Activated T-cell treated with anti-CD3 and anti-CD28 coated beads, Interleukin-2, amount 50 U/mL, for 1 hour (primary cell): ENCODE measurements at regions not wholly inside any gene's neighbourhood (a gene's known extent, or its start where the extent isn't known, plus 50 kb on each side); places are given as distances from the start of the nearest gene placed in this dataset.
"Not testable (repeated sequence)": the region's sequence is repeated elsewhere in the genome, so short reads cannot be mapped to it uniquely, and the experiment has no call there.

Source experiments
- DNase-seq: peaks from one replicate; pipeline ENCODE4 v3.0.0-alpha.2; 2020

DNA sequence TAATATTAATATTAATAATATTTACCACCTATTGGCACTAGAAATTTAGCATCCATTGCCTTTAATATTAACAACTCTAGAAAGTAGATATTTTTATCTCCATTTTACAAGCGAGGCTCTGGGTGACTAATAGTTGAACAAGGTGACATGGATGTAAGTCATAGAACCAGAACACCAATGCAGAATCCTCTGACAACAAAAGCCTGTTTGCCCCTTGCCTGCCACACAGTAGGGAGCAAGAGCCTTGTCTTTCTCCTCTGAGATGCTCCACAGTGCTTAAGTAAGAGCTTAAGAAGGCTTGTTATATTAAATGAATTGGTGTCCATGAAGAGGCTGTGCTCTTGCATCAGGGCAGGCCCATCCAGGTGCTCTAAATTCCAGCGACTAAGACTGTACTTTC, 51.2 kb upstream of the LBX1 start:
- no peak for DNase-seq

DNA sequence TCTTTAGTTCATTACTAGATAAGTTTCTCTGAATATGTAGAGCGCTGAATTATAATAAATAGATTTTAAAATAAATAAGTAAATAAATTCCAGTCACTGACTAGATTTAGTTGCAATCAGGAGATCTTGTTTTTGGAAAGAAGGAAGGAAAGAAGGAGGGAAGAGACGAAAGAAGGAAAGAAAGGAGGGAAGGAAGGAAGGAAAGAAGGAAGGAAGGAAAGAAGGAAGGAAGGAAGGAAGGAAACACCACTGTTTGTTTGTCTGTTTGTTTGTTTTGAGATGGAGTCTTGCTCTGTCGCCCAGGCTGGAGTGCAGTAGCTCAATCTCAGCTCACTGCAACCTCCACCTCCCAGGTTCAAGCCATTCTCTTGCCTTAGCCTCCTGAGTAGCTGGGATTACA, 51.7 kb upstream of the LBX1 start:
- not testable (repeated sequence) for DNase-seq

DNA sequence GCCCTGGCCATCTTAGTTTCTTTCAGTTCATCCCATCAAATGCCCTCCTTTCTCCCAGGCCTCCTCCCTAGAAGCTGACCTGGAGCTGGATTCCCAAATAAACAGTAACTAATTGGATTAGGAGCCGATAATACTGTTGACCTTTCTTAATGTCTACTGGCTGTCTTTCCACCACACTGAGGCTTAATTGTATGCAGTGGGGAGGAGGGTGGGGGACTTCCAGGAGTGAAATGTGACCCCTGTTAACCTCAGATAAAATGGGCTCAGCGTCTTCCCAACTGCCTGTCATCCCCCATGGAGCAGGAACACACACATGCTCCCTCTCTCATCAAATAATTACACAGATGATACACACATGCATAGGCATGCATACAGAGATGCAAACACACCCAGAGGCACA, 53.7 kb upstream of the LBX1 start:
- no peak for DNase-seq

DNA sequence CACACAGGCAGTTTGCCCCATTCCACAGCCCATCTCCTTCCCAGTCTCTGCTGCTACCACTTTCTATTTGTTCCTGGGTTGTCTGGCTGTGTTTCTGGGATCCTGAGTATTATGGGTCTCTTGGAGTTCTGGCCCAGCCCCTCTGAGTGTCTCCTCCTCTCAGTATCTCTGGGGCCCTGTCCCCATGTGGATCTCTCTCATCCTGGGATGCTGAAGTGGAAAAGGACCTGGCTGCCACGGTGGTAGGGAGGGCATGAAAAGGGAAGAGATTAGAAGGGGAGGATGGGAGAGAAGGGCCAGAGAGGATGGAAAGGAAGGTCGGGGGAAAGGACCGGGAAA, 54.5 kb upstream of the LBX1 start:
- no peak for DNase-seq

DNA sequence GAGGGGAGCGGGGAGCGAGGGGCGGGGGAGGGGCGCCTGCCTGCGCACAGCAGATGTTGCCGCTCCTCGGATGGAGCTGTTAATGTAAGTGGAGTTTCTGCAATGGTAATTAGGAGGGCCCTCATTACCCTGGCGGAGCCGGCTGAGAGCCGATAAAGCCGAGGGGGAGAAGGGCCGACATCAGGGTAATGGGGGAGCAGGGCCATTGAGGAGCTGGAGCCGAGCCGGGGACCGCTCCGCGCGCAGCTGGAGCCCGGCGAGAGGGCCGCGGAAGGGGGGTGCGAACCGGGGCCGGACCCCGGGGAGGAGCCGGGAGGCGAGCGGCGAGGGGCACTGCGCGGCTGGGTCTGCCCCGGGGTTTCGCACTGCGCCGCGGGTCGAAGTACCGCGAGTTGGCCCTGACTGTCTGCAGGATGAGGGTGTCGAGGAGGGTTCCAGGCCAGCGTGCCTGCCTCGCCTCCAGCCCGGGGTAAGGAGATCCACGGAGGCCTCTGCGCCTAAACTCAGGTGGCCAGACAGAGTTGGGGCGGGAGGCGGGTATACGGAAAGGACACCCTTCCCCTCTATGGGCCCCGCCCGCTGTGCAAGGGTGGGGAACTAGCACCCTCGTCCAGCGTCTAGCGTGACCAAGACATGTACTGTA, 55.0 kb upstream of the LBX1 start:
- DNase-seq, result no peak

DNA sequence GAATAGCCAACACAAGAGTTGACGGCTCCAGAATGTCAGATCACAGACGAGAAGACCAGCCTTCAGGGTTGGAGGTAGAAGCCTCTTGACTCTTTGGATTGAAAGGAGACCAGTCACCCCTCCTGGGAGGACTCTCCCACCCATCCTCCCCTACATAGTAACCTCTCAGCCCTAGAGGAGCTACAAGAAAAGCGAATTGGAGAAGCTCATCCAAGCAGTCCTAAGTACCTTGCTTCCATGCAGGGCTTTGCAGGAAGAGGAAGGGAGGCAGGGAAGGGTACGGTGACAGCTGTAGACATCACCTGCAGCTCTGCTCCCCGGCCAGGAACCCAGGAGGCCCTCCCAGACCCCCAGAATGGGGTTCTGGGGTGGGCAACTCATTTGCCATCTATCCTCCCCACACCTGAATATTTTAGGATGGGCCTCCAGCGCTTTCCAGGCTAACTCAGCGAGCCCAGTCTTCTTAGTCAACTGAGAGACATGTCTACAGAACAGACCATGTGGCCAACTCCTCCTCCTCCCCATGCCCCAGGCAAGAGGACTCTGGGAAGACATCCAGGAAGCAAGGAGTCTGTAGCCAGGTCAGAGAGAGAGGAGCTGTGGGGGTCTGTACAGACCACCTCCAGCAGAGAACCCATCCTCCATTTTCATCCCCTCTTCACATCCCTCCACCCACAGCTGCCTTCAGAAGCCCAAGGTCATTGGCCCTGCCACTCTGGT, 55.6 kb upstream of the LBX1 start:
- DNase-seq, result no peak

DNA sequence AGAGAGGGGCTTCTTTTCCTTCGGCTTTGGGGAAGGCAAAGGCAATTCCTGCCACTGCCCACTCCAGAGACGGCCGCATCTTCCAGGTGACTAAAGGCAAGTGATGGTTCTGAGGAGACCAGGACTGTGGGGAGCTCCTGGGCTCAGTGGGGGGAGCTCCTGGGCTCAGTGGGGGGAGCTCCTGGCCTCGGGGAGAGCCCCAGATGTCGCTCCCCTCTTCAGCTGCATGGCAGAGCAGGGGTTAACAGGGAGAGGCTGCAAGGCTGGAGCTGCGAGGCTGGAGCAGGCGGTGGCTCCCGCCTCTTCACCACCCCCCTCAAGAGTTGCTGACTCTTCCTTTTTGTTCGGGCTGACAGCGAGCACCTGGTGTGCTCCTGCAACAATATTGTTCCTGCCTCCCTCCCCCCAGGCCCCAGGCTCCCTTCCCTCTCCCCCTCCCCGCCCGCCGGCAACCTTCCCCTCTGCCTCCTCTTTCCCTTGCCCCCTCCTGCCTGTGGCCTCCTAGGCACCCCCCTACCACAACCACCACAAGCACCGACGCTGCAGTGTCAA, 56.3 kb upstream of the LBX1 start:
- DNase-seq, result no peak

DNA sequence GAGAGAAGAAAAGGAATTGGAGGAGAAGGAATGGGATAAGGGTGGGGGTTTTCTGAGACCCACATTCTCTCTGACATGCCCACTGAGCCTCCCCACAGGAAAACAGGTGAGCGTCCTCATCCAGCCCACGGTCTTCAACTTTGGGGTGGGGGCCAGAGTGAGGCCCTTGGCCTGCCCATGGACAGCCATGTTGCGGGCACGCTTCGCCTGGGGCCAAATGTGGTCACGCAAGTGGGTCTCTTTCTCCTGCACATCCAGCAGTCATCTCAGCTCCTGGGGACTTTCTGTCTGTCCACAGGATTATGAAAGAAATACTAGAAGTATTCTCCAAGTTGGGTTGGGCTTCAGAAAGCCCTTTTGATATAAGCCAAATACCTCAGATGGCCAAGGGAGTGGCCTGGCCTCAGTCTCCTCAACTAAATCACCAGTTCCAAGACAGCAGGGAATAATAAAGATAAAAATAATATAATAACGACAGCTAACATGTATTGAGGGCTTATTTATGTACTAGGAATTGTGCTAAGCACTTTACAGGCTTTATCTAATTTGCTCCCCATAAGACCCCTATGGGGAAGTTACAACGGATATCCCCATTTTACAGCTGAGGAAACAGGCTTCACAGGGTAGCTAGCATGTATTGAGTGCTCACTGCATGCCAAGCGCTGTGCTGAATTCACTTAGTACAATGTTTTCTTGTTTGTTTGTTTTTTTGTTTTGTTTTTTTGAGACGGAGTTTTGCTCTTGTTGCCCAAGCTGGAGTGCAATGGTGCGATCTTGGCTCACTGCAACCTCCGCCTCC, 57.2 kb upstream of the LBX1 start:
- DNase-seq, result no peak

DNA sequence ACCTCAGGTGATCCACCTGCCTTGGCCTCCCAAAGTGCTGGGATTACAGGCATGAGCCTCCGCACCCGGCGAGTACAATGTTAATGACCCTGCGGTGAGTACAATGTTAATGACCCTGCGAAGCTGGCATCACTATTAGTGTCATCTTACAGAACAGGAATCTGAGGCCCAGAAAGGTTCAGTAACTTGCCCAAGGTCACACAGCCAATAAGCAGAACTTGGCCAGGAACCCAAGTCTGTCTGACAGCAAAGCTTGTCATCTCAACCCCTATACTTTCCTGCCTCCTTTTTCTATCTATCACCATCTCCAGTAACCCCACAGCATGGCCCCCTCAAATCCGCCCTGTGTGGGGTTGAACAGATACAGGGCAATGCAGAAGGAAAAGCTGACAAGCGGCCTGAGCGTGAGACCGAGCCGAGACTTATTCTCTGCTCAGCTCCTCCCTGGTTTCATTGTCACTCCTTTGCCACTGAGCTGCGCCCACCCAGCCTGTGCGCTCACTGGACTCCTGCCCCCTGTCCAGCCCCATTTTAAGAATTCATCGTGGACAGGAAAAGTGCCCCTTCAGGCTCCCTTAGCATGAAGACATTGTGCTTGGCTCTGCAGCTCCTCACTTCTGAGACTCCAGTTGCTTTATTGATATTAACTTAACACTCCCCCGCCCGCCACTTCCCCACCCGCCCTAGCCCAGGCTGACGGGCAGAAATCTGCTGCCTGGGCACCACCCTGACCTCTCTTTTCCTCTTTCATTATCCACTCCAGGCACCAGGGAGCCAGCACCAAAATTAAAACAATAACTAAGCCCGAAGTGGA, 58.1 kb upstream of the LBX1 start:
- DNase-seq, result no peak

DNA sequence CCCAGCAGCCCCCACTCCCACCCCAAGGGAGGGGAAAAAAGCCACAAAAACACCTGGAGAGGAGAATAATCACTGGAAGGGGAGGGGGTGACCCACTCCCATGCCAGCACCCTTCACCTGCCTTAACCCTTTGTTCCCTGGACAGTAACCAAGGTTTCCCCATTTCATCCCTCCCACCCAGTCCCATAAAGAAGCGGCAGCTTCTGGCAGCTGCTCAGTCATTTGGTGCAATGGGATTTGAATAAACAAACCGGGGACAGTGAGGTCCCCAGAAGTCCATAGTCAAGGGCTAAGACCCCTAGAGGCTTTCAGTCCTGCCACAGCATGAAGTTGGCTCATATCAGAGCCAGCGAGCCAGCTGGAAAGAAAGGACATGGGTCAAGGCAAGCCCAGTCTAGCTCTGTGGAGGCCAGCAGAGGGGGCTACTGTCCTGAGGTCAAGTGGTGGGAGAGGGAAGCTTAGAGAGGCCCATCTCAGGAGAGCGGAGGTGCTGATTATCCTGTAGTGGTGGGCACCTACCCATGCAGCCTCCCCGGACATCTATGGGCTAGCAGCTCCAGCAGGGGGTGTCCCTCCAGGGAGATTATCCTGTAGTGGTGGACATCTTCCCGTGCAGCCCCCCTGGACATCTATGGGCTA, 58.9 kb upstream of the LBX1 start:
- DNase-seq, result no peak

DNA sequence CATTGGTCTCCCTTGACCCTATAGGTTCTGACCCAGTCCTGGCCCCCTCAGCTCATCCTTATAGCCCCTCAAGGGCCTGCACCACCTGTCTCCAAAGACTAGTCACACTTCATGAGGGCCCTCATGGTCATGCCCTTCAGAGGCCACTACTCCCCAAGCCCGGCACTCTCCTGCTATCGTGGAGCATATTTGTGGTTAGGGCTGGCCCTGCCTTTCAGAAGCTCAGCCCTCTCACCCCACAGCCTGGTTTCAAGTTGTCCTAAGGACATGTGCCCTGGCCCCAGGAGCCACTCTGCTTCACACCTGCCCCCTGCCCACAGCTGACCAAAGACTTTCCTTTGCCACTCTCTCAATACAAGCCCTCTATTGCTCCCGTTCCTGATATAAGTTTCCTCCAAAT, 60.3 kb upstream of the LBX1 start:
- no peak for DNase-seq

DNA sequence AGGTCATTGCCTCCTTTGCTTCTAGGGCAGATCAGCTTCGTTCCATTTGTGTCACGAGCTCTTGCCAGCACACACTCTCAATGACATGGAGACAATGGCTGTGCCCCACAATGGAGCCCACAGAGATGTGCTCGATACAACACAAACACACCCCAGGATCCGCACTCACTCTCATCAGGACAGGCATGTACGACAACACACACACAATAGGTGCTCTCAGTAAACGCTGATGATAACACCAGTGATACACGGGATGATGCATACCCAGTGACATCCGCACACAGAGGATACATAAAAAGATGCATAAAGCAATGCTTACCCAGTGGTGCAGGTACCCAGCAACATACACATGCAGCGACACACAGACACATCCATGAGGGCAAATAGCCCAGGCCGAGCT, 61.2 kb upstream of the LBX1 start:
- no peak for DNase-seq

DNA sequence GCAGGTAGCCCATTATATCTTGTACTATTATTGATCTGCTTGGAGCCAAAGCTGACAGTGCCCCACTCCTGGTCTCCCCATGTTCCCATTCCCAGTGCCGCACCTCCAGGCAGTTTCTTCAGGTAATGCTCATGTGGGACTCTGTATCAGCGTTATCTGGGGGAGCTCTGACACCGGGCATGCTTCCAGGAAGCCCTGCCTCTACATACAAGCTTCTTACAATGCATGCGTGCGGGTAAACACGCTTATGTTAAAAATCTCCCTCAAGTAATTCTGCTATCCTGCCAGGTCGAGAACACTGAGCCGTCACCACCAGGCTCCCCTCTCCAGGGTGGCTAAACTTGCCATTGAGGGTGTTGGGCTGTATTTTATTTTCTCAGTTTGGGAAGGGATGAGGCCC, 61.6 kb upstream of the LBX1 start:
- no peak for DNase-seq

DNA sequence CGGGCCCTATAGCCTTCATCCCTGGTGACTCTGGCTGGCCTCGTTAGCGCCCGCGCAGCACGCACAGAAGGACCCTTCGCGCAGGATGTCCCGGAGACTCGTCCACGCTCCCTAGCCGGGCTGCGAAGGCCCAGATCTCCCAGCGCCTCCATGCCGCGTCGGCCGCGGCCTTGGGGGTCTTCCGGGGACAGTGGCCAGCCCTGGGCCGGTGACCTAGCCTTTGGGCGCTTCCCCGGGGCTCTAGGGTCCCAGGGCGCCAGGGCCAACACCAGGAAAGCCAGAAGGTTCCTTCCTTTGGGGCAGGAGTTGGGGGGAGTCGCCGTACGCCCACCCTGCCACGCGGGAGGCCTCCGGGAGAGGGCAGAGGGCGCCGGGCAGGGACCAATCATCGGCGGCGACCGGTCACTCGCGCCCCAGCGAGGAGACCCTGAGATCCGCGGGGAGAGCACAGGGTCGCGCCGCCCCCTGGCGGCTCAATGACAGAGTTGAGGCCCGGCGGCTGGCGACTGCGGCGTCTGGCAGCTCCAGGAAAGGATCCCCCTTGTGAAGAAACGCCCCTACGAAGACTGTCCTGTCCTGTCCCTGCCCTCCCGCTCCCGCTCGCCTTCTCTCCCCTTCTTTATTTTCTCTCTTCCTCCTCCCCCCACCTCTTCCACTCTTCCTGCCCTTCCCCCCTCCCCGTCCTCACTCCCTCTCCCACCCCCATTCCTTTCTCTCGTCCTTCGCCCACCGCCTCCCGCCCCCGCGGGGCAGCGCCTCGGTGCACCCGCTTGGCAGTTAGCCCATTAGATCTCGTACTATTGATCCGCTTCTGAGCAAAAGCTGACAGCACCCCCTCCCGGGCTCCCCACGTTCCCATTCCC, 62.3 kb upstream of the LBX1 start:
- DNase-seq, result peak; percentile 62

DNA sequence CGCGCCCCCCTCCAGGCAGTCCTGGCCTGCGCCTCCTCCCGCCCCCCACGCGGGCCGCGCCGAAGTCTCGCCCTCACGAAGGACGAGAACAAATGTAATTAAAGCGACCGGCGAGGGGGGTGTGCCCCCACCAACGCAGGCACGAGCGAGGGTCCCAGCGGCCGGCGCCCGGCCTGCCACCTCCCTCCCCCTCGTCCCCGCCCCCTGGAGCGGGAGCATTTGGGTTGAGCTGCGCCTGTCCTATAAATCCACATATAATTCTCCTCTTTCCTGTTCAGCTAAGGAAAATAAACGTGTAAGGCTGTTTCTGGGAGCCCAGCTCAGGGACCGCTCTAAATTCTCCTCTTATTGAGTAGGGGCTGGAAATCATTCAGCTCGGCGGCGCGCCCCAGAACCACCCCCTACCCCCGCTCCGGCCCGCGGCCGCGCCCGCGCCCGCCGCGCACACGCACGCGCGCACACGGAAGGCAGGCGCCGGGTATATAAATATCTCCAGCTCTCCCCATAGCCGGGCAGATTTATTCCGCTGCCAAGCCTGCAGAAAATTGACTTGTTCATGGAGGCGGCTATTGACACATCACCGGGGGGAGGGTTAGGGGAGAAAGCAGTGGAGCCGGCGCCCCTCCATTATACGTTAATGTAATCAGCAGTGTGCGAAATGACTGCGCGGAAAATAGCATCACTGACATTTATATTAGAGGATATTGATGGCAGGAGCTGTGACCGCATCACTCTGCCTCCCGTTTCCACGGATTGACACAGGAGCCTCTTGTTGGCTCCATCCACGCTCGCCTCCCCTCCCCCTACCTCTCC, 61.6 kb upstream of the BTRC start:
- DNase-seq, result no peak

DNA sequence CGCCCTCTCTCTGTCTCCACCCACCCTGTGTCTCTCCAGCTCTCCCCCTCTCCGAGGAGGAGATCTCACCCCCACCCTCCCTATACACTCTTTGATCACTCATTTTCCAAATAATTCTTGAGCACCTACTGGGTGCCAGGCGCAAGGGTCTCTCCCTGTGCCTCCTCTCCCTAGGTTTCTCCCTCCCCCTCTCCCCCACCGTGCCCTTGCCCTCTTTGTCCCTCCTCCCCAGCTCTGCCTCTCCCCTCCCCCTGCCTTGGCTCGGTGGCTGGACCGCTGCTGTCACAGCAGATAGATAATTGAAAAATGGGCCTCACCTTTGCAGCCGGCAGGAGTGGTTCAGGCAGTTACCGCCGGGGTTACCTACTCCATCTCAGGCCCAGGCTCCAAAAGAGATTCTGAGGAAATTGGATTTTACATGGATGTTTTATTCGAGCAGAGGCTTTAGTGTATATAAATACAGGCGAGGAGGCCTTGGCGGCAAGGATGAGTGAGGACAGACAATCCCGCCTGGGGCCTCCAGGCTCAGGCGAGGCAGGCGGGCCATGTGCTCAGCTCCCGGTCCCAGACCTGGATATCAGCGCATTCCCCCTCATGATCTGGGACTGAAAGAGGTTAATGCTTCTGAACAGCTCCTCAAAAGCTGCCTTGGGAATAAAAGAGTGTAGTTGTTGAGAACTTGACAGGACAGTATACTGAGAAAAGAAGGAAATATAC, 60.8 kb upstream of the BTRC start:
- DNase-seq, result no peak

DNA sequence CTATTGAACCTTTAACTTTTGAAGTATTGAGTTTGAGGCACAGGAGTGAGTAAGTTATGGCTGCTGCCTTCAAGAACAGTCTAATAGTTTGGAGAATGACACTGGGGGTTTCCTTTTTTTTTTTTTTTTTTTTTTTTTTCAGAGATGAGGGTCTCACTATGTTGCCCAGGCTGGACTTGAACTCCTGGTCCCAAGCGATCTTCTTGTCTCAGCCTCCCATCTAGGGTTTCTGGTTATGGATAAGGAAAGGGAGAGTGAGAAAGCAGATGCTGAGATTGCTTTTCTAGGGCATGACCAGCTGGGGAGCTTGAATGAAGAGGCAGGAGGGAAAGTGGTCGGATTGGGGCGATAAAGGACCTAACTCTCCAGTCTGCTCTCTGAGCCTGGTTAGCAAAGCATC, 59.9 kb upstream of the BTRC start:
- no peak for DNase-seq

DNA sequence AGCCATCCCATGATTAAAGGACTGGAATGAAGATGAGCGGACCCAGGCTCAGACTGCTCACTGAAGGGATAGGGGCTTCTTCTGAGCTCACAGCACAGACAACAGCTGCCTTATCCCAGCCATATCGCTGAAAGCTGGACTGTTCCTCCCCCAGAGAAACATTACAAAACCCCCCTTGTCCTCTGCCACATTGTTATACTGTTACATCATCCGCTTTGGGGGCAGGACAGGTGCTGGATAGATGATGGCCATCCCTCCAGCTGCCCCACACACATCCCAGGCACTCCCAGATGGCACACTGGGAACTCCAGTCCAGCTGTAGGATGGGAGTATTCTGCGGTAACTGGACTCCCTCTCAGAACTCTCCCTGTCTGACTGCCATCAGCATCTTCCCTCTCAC, 58.7 kb upstream of the BTRC start:
- DNase-seq, result no peak

DNA sequence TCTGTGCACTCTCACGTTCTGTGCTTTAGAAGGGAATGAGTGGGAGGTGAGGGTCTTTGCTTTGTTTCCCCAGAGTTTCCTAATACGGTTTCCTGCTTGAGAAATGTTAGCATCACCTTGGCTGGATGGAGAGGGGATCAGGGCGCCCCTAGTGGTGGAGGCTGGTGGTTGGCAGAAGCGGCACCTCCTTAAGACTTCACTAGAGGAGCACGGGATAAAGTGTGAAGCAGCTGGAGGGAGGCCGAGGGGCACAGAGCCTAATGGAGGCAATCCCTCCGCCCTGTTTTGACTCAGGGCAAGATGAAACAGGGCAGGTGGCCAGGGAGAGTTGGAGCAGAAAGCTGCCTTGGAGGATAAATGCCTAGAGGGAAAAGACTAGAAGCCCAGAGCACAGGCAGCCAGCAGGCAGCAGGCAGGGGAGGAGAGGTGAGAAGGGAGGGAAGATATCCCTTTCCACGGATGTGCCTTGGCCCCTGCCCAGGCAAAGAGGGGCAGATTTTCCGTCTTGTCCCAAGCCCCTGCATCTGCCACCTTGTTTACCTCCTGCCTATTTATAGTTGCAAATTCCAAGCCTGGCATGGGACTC, 56.0 kb upstream of the BTRC start:
- DNase-seq, result peak; percentile 76

DNA sequence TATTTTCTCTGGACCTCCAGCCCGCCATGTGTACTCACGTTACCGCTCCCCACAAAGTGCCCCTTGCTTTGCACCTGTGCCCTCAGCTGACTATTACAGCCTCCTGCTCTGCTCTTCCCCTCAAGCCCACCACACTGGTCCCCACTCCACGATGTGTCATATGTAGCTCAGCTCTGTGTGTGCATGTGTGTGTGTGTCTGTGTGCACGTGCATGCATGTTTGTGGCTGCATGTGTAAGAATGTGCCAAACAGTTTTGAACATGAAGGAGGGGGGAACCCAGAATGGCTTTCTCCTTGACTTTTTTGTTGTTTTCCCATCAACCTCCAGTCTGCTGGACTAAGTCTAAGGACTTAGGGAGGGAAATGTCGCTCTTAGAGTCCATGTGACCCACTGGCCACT, 54.8 kb upstream of the BTRC start:
- no peak for DNase-seq
